SK-N-SH treated with all-trans-retinoic acid at 6 μM for 48 hours (cell line): ENCODE measurements at regions not wholly inside any gene's neighbourhood (a gene's known extent, or its start where the extent isn't known, plus 50 kb on each side); places are given as distances from the start of the nearest gene placed in this dataset.

Source experiments
- CSDC2 ChIP-seq: fragments of 250-450 bp; sonication (Bioruptor Pico); IDR thresholded peaks from 2 replicates; pipeline ENCODE4 v1.5.0; 2020; ENCODE audit warnings: mild to moderate bottlenecking, moderate library complexity
- ESRRG ChIP-seq: fragments of 250-450 bp; sonication (Bioruptor Pico); IDR thresholded peaks from 2 replicates; pipeline ENCODE4 v1.6.1; 2021; ENCODE audit warnings: mild to moderate bottlenecking
- GLIS3 ChIP-seq: fragments of 250-450 bp; sonication (Bioruptor Pico); IDR thresholded peaks from 2 replicates; pipeline ENCODE4 v1.5.0; 2020; ENCODE audit warnings: mild to moderate bottlenecking, moderate library complexity
- PATZ1 ChIP-seq: fragments of 250-450 bp; sonication (Bioruptor Pico); IDR thresholded peaks from 2 replicates; pipeline ENCODE4 v1.8.0; 2020; ENCODE audit warnings: mild to moderate bottlenecking, moderate library complexity, borderline replicate concordance
- PPARA ChIP-seq: fragments of 250-450 bp; sonication (Bioruptor Pico); IDR thresholded peaks from 2 replicates; pipeline ENCODE4 v1.5.0; 2020; ENCODE audit warnings: mild to moderate bottlenecking, borderline replicate concordance
- RARB ChIP-seq: fragments of 250-450 bp; sonication (Bioruptor Pico); IDR thresholded peaks from 2 replicates; pipeline ENCODE4 v1.8.0; 2021; ENCODE audit warnings: mild to moderate bottlenecking, moderate library complexity
- TCF4 ChIP-seq: fragments of 250-450 bp; sonication (Bioruptor Pico); IDR thresholded peaks from 2 replicates; pipeline ENCODE4 v1.8.0; 2021; ENCODE audit warnings: mild to moderate bottlenecking, moderate library complexity, borderline replicate concordance
- TOX ChIP-seq: fragments of 250-450 bp; sonication (Bioruptor Pico); IDR thresholded peaks from 2 replicates; pipeline ENCODE4 v1.8.0; 2021; ENCODE audit warnings: mild to moderate bottlenecking, moderate library complexity, borderline replicate concordance

- TF ChIP-seq RARB: no peak
- no peak for TF ChIP-seq TCF4 (CRISPR knock-in tag)
- TF ChIP-seq PATZ1 (CRISPR knock-in tag): no peak
- TF ChIP-seq ESRRG (CRISPR knock-in tag): no peak
- TF ChIP-seq TOX: no peak
- no peak for TF ChIP-seq GLIS3 (CRISPR knock-in tag)
- no peak for TF ChIP-seq CSDC2 (CRISPR knock-in tag)
- TF ChIP-seq PPARA (CRISPR knock-in tag): no peak
Measured at GRCh38 chr10:11684717-11685645, 57.2 kb upstream of the ECHDC3 start.
